Uterus (tissue), 2 donors: ENCODE measurements at regions not wholly inside any gene's neighbourhood (a gene's known extent, or its start where the extent isn't known, plus 50 kb on each side); places are given as distances from the start of the nearest gene placed in this dataset.

Experiments
- CTCF ChIP-seq, 4 experiments: fragments of 200-600 bp in 2 of 4; fragments of 450-650 bp in 2 of 4; sonication (generic) in 2 of 4; IDR thresholded peaks; one replicate each; pipeline ENCODE4 v1.5.1; 2016 to 2019; ENCODE audit warnings: antibody characterized with exemption in 4 of 4, mild to moderate bottlenecking in 2 of 4, moderate library complexity in 1 of 4
- POLR2A ChIP-seq, 2 donors: fragments of 450-650 bp; IDR thresholded peaks; one replicate each; pipeline ENCODE4 v1.6.1; 2016; ENCODE audit warnings: antibody characterized with exemption in 2 of 2, mild to moderate bottlenecking in 1 of 2, moderate library complexity in 1 of 2

DNA sequence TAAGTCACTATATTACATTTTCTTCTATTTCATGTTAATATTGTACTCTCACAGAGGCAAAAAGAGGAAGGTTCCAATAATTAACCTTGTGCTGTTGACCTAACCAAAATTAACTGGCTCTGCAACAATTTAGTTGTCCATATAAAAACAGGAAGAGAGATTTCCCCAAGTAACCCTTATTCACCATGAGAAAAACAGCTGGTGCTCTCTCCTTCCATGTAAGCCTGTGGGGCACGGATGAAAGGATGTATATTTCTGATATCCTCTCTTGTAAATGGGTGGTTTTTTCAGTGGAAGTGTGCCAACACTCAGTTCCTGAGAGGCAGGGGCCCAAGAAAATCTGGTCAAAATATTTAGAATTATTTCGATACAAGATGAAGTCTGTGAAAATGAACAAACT, 358.1 kb downstream of the CRPPA start:
- TF ChIP-seq CTCF (IDR thresholded peaks at IDR 0.05) (no peak), POLR2A (IDR thresholded peaks at IDR 0.05) (no peak)
